ENCODE measurements at regions not wholly inside any gene's neighbourhood (a gene's known extent, or its start where the extent isn't known, plus 50 kb on each side); places are given as distances from the start of the nearest gene placed in this dataset.

DNA sequence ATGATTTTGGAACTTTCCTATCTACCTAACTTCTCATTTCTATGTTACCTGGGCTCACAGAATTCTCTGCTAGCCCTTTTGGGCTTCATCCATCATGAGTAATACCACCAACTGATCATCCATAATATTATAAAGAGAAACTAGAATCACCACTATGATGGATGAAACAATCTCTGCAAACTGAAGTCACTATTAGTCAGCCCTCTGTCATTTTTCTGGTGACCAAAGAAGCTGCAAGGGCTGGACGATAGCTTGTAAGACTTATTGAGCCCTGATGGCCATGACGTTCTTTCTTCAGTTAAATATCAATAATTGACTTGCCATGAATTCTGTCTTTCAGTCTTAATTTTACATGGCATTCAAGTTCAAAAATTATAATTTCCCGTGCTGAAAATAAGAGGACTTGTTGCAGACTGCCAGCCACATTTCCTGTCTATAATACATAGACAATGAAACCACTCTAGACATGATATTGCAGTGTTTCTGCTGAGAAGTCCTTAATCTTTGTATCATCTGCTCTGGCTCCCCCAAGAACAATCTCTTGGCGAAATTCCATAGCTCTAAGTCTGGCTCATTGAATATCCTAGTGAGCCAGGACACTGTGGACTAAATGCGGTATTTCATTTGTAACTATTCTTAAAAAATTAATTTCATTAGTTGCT lies 655.0 kb upstream of the CAMK1G start:
- TF ChIP-seq, protein P1, sequence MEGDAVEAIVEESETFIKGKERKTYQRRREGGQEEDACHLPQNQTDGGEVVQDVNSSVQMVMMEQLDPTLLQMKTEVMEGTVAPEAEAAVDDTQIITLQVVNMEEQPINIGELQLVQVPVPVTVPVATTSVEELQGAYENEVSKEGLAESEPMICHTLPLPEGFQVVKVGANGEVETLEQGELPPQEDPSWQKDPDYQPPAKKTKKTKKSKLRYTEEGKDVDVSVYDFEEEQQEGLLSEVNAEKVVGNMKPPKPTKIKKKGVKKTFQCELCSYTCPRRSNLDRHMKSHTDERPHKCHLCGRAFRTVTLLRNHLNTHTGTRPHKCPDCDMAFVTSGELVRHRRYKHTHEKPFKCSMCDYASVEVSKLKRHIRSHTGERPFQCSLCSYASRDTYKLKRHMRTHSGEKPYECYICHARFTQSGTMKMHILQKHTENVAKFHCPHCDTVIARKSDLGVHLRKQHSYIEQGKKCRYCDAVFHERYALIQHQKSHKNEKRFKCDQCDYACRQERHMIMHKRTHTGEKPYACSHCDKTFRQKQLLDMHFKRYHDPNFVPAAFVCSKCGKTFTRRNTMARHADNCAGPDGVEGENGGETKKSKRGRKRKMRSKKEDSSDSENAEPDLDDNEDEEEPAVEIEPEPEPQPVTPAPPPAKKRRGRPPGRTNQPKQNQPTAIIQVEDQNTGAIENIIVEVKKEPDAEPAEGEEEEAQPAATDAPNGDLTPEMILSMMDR (IDR thresholded peaks at IDR 0.05): no peak
- TF ChIP-seq POLR2AphosphoS5 (IDR thresholded peaks at IDR 0.05) (no peak), POLR2A (IDR thresholded peaks at IDR 0.05) (no peak), EP300 (IDR thresholded peaks at IDR 0.05) (no peak)
